GM21390 (cell line): ENCODE measurements at regions not wholly inside any gene's neighbourhood (a gene's known extent, or its start where the extent isn't known, plus 50 kb on each side); places are given as distances from the start of the nearest gene placed in this dataset.
A peak's percentile ranks its signal among the peaks of the same experiment; 100 is the strongest.
"Not testable (repeated sequence)": the region's sequence is repeated elsewhere in the genome, so short reads cannot be mapped to it uniquely, and the experiment has no call there.

Experiments used
- ATAC-seq: cut with Tn5 transposase; IDR thresholded peaks from one replicate; pipeline ENCODE4 v1.9.1; 2021; ENCODE audit not compliant: unreplicated experiment

DNA sequence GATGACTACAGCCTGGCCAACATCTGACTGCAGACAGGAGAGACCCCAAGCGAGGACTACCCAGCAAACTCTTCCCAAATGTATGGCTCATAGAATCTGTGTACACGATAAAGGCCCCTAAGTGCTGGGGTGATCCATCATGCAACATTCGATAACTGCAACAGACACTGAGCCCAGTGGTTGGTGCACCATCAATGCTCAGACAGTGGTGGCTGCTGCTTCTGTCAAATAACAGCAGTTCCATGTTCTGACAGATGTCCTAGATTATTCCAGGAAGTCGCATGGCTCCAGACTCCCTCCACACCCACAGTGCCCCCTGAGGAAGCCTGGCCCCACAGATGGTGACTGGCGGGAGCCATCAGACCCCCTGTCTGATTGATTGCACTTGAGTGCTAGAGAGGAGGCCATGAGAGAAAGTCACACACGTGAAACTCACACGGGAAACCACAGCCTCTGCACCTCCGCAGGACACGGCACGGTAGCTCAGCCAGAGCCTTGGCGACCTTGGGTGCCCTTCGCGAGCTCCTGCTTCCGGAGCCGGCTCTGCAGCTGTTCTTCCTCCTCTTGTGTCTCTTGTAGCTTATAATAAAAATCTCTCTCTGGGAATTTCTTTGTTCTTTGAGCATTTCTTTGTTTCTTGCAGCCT, 1155.9 kb downstream of the TBC1D22A start:
- ATAC-seq = peak; percentile 64

DNA sequence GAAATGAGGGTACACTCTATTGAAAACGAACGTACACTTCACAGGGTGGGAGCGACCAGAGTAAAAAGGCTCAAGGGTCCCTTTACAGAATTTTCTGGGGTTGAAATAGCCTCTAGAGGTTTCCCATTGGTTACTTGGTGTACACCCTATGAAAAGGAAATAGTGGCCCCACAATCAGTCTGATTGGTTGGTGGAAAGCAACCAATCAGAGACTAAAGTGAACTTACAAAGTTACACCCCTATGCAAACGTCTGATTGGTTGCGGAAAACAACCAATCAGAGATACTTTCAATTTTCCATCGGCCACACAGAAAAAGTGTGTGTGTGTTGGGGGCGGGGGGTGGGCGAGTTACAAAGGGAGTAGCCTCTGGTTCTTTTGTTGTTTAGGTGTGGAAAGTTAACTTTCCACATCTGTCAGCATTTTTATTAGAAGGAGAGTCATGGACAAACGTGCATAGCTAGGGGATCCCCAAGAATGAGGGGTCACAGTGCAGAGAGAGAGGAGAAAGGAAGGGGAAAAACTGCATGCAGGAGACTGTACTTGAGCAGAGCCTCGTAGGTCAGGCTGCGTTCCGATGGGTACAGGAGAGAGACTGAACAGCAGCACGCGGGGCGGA, 1152.1 kb downstream of the TBC1D22A start:
- no peak for ATAC-seq

DNA sequence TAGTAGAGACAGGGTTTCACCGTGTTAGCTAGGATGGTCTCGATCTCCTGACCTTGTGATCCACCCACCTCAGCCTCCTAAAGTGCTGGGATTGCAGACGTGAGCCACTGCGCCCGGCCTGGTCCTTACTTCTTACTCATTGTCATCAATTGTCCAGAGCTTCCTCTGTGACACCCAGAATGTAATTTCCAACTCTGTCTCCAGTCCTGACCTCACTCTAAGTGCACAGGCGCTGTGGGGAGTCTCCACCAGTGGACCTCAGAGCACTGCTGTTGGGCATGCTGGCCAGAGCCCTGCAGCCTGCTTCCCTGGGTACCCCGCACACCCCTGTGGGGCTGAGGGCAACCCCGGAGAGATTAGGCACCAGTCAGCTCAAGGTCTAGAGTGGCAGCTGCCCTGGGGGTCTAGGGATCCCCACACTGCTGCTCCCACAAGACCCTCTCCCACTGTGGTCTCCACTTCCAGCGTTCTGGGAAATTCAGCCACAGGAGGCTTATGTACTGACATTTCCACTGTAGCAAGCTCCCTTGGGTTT, 1140.3 kb downstream of the TBC1D22A start:
- ATAC-seq = no peak

- no peak for ATAC-seq
Measured at GRCh38 chr22:47901911-47902310, 1139.5 kb downstream of the TBC1D22A start.

DNA sequence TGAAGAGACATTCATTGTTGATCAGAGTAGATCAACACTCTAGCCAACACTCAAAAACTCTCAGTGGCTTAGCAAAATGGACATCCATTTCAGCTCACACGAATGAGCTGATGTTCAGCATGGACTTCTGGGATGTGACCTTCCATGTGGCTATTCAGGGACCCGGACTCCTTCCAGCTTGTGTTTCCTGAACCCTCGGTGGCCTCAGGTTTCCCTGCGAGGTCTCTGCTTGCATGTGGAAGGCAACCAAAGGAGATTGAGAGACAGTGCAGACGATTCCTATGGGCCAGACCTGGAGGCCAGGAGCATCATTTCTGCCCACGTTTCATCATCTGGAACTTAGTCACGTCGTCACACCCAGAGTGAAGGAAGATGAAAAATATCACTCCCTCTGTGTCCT, 1137.4 kb downstream of the TBC1D22A start:
- ATAC-seq = no peak

GRCh38 chr22:47898946-47899345, 1136.5 kb downstream of the TBC1D22A start:
- no peak for ATAC-seq

DNA sequence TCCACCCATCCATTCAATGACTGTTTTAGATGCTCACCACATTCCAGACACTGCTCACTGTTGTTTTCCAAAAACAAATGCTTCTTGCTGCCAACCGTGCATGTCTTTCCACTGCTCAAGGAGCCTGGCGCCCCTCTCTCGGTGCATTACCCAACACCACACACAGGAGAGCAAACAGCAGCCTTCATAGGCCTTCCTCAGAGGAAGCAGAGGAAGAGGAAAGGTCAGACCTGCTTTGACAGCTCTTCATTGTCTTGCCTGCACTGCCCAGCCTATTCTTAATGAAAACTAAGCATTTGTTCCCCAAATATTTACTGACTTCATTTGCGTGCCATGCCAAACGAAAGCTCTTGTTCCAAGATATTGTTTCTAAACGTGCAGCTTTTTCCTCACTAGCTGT, 1129.2 kb downstream of the TBC1D22A start:
- ATAC-seq = no peak

- ATAC-seq = no peak
Measured at GRCh38 chr22:47888817-47889216, 1126.4 kb downstream of the TBC1D22A start.

GRCh38 chr22:47884775-47885174, 1122.3 kb downstream of the TBC1D22A start:
- ATAC-seq = no peak

DNA sequence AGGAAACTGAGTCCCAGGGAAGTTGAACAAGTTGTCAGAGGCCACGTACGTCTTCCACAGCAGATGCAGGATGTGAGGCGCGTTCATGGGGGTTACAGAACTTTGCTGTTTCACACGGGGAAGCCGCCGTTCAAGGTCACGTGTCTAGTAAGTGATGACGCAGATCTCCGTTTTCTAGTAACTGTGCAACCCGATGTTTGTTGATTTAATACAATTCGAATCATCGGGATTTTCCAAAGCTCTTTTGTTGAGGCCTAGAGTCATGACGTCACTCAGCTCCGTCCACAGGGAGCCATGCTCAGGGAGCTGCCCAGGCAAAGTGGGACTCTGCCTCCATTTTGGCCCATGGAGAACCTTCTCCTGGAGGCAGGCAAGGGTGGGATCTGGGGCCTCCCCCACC, 1121.8 kb downstream of the TBC1D22A start:
- no peak for ATAC-seq

GRCh38 chr22:47883757-47884156, 1121.3 kb downstream of the TBC1D22A start:
- ATAC-seq = no peak

DNA sequence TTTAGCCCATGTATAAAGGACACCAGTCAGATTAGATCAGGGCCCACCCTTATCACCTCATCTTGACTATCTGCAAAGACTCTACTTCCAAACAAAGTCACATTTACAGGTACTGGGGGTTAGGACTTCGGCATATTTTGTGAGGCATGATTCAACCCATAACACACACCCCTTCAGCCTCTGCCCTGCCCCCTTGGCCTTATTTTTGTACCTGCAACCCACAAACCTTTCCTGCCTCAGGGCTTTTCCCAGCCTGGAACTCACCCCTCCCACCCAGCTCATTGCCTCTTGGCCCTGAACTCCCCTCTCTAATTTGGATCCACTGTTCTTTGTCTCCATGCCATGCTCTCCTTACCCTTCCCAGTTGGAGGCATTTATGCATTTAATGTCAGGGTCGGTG, 1116.9 kb downstream of the TBC1D22A start:
- ATAC-seq = no peak

DNA sequence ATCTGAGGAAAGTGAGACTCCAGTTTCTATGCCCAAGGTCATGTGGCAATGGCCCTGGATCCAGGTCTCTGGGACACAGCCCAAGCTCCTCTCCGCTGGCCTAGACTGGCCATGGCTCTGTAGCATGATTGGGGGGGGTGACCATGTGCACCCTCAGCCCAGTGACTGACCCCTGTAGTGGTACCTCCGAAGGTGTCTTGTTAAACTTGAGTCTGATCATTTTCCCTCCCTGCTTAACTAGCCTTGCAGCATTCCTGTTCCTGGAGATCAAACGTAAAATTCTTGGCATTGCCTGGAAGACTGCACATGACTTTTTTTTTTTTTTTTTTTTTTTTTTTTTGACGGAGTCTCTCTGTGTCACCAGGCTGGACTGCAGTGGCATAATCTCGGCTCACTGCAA, 1116.0 kb downstream of the TBC1D22A start:
- ATAC-seq = no peak

- ATAC-seq = no peak
Measured at GRCh38 chr22:47872761-47873535, 1110.5 kb downstream of the TBC1D22A start.

DNA sequence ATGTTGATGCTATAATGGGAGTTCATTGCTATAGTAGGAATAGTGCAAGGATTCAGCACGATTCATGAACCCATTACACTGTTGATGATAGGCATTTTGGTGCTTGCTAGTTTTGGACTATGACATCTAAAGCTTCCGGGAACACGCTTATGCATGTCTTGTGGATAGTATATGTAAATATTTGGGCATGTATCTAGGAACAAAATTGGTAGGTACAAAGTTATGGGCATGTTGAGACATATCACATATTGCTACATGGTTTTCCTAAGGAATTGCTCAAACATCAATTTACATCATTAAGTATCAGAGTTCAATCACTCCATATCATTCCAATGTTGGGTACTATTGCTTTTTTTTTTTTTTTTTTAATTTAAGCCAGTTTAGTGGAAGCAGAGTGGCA, 1103.2 kb downstream of the TBC1D22A start:
- no peak for ATAC-seq

GRCh38 chr22:47862394-47862793, 1099.9 kb downstream of the TBC1D22A start:
- no peak for ATAC-seq

DNA sequence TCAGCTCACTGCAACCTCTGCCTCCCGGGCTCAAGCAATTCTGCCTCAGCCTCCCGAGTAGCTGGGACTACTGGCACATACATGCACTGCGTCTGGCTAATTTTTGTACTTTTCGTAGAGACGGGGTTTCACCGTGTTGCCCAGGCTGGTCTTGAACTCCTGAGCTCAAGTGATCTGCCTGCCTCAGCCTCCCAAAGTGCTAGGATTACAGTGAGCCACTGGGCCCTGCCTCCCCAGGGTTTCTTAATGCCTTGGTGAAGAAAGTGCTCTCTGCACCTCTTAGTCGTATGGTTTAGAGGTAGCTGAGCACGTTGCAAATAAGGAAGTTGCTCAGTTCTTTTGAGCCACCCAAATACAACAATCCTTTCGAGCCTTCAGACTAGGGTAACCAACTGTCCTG, 1098.5 kb downstream of the TBC1D22A start:
- not testable (repeated sequence) for ATAC-seq

DNA sequence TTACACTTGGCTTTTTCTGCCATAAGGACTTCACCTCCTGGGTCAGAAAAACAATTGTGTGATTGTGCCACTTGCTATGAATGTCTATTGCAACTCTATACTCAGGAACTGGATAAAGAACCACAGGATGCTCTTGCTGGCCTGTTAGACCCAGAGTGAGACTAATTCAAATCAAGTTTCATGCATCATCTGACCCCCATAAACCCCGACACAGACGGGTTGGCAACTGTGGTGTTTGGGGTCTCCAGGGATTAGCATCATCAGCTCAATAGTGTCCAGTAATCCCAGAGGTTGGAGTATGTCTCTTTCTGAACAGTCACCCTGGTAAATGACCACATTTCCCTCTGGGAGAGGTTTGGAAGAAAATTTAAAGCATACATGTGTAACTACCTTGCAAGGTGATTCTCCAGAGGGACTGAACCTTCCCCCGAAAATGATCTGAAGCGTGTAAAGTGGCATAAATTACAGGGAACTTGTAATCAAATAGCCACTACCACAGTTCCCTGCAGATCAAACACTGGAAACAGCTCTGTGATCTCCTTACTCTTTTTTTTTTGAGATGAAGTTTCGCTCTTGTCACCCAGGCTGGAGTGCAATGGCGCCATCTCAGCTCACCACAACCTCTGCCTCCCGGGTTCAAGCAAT, 1097.6 kb downstream of the TBC1D22A start:
- no peak for ATAC-seq

DNA sequence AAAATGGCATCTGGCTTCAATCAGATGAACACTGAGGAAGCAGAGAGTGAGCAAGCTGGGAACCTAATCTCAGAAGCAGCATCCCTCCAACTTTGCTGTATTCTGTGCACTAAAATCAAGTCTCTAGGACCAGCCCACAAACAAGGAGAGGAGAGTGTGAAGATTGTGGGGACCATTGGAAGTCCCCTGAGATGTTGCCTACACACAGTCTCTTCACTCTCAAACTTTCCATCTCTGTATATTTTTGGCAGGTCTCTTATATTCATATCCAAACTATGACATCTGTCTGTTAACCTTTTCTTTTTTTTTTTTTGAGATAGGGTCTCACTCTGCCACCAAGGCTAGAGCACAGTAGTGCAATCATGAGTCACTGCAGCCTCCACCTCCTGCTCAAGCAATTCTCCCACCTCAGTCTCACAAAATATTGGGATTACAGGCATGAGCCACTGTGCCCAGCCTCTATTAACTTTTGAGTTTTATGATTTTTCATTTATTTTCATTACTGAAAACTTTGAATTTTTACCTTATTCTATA, 1096.4 kb downstream of the TBC1D22A start:
- ATAC-seq = no peak

DNA sequence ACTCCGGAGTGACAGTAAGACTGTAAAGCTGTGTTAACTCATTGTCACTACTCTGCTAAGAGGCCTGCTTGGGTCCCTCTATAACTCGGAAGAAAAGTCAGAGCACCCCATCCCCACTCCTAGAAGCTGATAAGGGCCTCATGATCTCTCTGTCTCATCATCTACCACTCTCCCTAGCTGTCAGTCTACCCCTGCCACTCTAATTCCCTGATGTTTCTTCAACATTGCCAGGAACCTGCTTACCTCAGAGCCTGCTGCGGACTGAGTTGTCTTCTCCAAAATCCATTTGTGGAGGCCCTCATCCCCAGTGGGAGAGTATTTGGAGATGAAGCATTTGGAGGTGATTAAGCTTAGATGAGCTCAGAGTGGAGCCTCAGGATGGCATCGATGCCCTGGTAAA, 1092.2 kb downstream of the TBC1D22A start:
- ATAC-seq = no peak

DNA sequence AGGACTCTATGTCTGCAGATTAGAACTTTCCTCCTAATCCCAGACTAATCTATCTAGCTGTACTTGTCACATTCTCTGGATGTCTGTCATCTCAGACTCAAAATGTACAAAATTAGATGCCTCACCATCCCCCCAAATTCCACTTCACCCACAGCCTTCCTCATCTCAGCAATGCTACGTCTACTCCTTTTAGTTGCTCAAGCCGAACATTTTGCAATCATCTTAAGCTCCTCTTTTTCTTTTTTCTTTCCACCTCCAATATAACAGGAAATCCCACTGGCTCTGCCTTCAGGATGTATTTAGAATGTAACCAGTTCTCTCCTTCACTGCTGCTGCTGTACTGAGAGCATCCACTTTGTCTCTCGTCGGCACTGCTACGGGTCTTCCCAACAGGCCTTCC, 1091.8 kb downstream of the TBC1D22A start:
- ATAC-seq = no peak
